ENCODE measurements at regions not wholly inside any gene's neighbourhood (a gene's known extent, or its start where the extent isn't known, plus 50 kb on each side); places are given as distances from the start of the nearest gene placed in this dataset.

- H3K4me1 ChIP-seq (ENCODE audit: control insufficient read depth in 1 of 2, insufficient read depth in 2 of 2, low read length in 2 of 2) = no peaks in the 10 kb centered on the region
- ATAC-seq (no peak), DNase-seq (ENCODE audit: low read depth, low spot score) (no peak)
- H3K4me3 ChIP-seq (replicated peaks in 1 of 2; ENCODE audit: low read depth in 1 of 2, low read length in 2 of 2) = no peak overlapping the region
- H3K27me3 ChIP-seq (ENCODE audit: insufficient read depth, low read length) = no peaks in the 10 kb centered on the region
- H3K9me3 ChIP-seq (ENCODE audit: control insufficient read depth in 1 of 2, insufficient read depth in 1 of 2, low read depth in 1 of 2, low read length in 2 of 2) = peaks cover 1 to 19% of the 10 kb centered on the region in 2 experiments; a peak in 2 of 4 replicates
- no TSS peak for BruUV-seq (replicated peaks)
- H3K9ac ChIP-seq (ENCODE audit: low read length) = no peak overlapping the region
- H2AFZ ChIP-seq (ENCODE audit: low read depth, low read length, poor library complexity, severe bottlenecking) = no peak overlapping the region
- H3K4me2 ChIP-seq (ENCODE audit: low read length) = no peak overlapping the region
- intact Hi-C loops (cut with micrococcal nuclease) = no loop called here
- no peaks in the 10 kb centered on the region for H3K79me2 ChIP-seq (ENCODE audit: insufficient read depth, low read length)
- TF ChIP-seq TCF7L2 (IDR thresholded peaks at IDR 0.05; ENCODE audit: borderline replicate concordance, extremely low read depth, insufficient read depth, insufficient read length) (no peak), POLR2A (IDR thresholded peaks at IDR 0.05; ENCODE audit: borderline replicate concordance, extremely low read depth, insufficient read depth, insufficient read length) (no peak), MAX (IDR thresholded peaks at IDR 0.05) (no peak), CTCF (IDR thresholded peaks at IDR 0.05 in 2 of 3, conservative IDR thresholded peaks at IDR 0.05 in 1 of 3; ENCODE audit: borderline replicate concordance in 1 of 3, insufficient read depth in 1 of 3, low read depth in 2 of 3, low read length in 2 of 3) (no peak), EZH2 (IDR thresholded peaks at IDR 0.05) (no peak), JUND (IDR thresholded peaks at IDR 0.05) (no peak), CEBPB (IDR thresholded peaks at IDR 0.05; ENCODE audit: low read depth) (no peak), ATF3 (IDR thresholded peaks at IDR 0.05) (no peak)
- no peaks in the 10 kb centered on the region for H3K9me2 ChIP-seq (ENCODE audit: insufficient read depth)
- CTCF ChIA-PET = no interaction called here
- no peak overlapping the region for H3K27ac ChIP-seq (ENCODE audit: low read depth, low read length)
- POLR2A ChIA-PET = no interaction called here
- no peaks in the 10 kb centered on the region for H3K36me3 ChIP-seq (ENCODE audit: control insufficient read depth in 1 of 2, insufficient read depth in 2 of 2, low read length in 2 of 2)
- RAD21 ChIA-PET (ENCODE audit: low non-redundant PET in 1 of 2, low total read pairs in 2 of 2, uncharacterized antibody in 2 of 2, unreplicated experiment in 2 of 2) = no interaction called here
- H4K20me1 ChIP-seq (ENCODE audit: insufficient read depth) = no peaks in the 10 kb centered on the region
Measured at GRCh38 chr2:5791371-5791770, 99.2 kb downstream of the SOX11 start.

- ChIA-PET POLR2A (no interaction called here), CTCF (no interaction called here), RAD21 (ENCODE audit: low non-redundant PET in 1 of 2, low total read pairs in 2 of 2, uncharacterized antibody in 2 of 2, unreplicated experiment in 2 of 2) (no interaction called here)
- Histone ChIP-seq H3K4me3 (replicated peaks in 1 of 2; ENCODE audit: low read depth in 1 of 2, low read length in 2 of 2) (no peak overlapping the region), H3K36me3 (ENCODE audit: control insufficient read depth in 1 of 2, insufficient read depth in 2 of 2, low read length in 2 of 2) (no peaks in the 10 kb centered on the region), H4K20me1 (ENCODE audit: insufficient read depth) (no peaks in the 10 kb centered on the region), H2AFZ (ENCODE audit: low read depth, low read length, poor library complexity, severe bottlenecking) (no peak overlapping the region), H3K9me2 (ENCODE audit: insufficient read depth) (no peaks in the 10 kb centered on the region), H3K4me2 (ENCODE audit: low read length) (no peak overlapping the region), H3K9ac (ENCODE audit: low read length) (no peak overlapping the region), H3K9me3 (ENCODE audit: control insufficient read depth in 1 of 2, insufficient read depth in 1 of 2, low read depth in 1 of 2, low read length in 2 of 2) (peaks cover 2 to 30% of the 10 kb centered on the region in 2 experiments; a peak in 2 of 4 replicates), H3K27ac (ENCODE audit: low read depth, low read length) (no peak overlapping the region), H3K4me1 (ENCODE audit: control insufficient read depth in 1 of 2, insufficient read depth in 2 of 2, low read length in 2 of 2) (no peaks in the 10 kb centered on the region), H3K27me3 (ENCODE audit: insufficient read depth, low read length) (no peaks in the 10 kb centered on the region), H3K79me2 (ENCODE audit: insufficient read depth, low read length) (no peaks in the 10 kb centered on the region)
- DNase-seq (ENCODE audit: low read depth, low spot score) (no peak), ATAC-seq (no peak)
- no TSS peak for BruUV-seq (replicated peaks)
- intact Hi-C loops (cut with micrococcal nuclease) = no loop called here
- TF ChIP-seq YY1 (IDR thresholded peaks at IDR 0.05; ENCODE audit: extremely low read depth, insufficient replicate concordance, low read depth, low read length) (no peak), ATF3 (IDR thresholded peaks at IDR 0.05) (no peak), CEBPB (IDR thresholded peaks at IDR 0.05; ENCODE audit: low read depth) (no peak), SP1 (IDR thresholded peaks at IDR 0.05; ENCODE audit: low read depth) (no peak), JUND (IDR thresholded peaks at IDR 0.05) (no peak), FOSL1 (IDR thresholded peaks at IDR 0.05; ENCODE audit: low read depth) (no peak), RAD21 (IDR thresholded peaks at IDR 0.05; ENCODE audit: low read depth) (no peak), REST (IDR thresholded peaks at IDR 0.05; ENCODE audit: low read depth) (no peak), ELF1 (IDR thresholded peaks at IDR 0.05; ENCODE audit: borderline replicate concordance, low read depth) (no peak), CBX3 (IDR thresholded peaks at IDR 0.05; ENCODE audit: low read depth) (no peak), MAX (IDR thresholded peaks at IDR 0.05) (no peak)
Measured at GRCh38 chr2:5794012-5794411, 101.8 kb downstream of the SOX11 start.

Measured in HCT116 (cell line).